ENCODE measurements at regions not wholly inside any gene's neighbourhood (a gene's known extent, or its start where the extent isn't known, plus 50 kb on each side); places are given as distances from the start of the nearest gene placed in this dataset.
"Not testable (repeated sequence)": the region's sequence is repeated elsewhere in the genome, so short reads cannot be mapped to it uniquely, and the experiment has no call there.

DNA sequence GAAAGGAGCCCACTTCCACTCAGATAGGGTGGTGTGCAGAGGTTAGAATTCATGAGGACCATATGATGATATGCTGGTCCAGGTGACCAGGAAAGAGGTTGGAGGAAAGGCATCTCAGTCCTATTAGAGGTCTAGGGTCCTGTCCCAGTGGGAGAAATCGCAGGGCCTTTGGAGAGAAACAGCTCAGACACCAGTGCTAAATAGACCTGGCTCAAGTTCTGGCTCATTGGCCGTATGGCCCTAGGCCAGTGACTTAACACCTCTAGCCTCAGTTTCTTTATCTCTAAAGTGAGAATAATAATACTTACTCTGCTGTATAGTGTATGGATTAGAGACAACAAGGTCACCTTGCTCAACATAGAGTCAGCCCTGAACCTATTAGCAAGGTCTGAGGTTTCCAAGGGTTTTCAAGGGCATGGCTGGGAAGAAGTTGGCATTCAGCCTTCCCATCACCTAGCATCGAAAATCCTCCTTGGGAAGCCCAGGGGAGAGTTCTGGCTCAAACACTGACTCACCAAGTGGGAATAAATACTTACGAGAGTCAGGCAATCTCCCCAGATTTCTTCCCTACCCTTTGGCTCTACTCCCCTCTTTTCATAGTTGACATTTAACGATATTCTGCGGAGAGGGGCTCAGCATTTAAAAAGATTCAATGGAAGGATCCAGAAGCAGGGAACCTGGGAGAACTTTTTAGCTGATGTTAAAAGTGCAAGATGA, 473.1 kb upstream of the PODXL start:
- no peak for DNase-seq

DNA sequence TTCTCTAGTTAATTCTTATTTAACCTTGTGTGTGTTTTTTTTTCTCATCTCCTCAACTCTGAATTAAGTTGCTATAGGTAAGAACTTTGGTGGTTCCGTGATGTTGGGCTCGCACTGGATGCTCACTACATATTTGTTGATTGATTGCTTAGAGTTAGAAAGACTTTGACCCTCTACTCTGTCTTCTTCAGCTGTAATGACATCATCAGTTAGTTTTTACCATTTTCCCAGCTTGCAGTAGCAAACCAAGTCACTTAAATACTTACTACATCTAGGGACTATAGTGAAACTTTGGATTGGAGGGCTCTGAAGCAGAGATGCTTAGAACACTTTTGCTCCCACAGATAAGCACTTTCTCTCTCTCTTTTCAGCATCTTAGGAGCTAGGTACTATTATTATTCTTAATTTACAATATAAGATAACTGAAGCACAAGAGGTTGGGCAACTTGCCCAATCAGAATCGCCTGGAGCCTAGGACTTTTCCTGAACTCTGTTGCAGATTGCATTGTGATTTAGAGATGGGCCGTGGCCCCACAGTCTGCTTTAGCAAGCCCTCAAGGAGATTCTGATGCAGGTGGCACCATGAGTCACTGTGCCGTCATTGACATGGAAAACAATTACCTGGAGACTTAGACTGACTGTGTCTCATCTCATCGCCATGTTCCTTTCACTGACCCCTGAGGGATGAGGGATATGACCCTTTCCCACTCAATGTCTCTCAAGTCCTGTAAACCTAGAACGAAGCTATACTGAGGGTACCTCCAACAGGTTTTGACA, 471.9 kb upstream of the PODXL start:
- no peak for DNase-seq

DNA sequence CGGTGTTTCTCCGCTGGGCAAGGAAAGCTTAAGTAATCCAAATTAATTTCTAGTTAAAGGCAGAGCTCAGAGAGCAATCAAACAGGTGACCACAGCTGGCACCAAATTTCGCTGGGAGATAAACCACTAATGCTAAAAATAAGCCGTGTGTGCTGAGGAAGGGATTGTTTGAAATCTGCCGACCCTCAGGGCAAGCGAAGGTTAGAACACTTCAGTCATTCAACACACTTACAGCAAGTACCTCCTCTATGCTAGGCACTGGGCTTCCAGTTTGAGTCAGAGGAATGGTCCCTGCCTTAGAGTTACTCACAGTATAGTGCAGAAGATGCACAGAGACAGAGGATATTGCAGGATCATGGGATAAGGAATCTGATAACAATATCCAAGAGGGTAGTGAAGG, 467.9 kb upstream of the PODXL start:
- no peak for DNase-seq

DNA sequence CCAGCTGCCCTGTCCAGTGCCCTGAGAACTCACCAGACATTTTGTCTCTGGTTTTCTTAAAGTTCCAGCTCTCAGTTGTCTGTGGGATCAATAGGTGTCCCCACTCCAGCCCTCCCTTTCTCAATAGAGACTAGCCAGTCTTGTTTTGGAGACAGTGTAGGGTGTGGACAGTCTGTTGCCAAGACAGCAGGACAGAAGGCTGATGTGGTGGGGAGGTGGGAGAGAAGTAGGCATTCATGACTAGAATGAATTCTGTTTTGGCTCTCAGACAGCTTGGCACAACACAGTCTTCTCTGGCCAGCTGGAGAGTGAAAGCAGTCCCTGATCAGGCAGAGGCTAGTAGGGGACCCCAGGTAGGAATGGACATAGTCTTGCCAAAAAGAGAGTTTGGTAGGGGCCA, 467.0 kb upstream of the PODXL start:
- DNase-seq = no peak

DNA sequence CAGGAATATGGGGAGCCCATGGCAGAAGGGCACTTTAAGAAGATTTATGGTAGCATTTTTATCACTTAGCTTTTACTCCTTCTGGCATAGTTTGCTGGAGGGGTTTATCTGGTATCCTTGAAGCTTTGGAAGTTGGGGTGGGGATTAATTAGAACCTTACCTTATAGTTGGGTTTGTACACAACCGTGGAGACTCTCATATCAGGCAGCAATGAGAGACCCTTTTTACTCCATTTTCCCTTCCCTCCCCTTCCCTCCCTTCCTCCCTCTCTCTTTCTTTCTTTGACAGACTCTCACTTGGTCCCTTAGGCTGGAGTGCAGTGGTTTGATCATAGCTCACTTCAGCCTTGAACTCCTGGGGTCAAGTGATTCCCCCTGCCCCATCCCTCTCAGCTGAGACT, 465.8 kb upstream of the PODXL start:
- no peak for DNase-seq

DNA sequence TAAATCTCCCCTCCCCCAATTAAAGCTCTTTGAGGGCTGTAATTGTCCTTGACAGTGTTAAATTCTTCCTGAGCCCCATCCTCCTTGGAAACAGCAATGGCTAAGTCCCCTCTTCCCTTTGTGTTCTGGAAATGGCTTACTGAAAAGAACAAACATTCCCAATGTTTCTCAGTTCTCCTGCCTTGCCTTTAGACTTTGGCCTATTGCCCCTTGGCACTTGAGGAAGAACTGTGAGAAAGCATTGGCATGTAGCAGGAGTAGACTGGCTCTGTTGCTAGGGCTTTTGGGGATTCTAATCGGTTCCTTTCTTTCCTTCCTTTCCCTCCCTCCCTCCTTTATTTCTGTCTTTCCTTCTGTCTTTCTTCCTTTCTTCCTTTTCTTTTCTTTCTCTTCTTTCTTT, 463.3 kb upstream of the PODXL start:
- DNase-seq = no peak

DNA sequence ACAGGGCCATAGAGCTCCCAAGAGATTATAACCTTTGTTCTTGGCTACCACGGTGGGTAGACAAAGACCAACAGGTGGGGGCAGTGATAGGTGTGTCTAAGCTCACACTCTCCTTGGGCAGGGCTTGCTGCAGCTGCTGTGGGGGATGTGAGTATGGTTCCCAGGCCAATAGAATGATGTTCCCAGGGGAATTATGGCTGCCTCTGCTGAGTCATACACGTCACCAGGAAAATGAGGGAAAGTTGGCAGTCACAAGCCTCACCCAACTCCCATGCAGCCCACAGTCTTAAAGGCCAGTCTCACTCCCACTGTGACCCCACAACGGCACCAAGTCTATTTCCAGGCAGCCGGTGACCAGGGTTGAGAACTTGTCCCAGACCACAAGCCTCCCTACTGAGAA, 453.4 kb upstream of the PODXL start:
- no peak for DNase-seq

DNA sequence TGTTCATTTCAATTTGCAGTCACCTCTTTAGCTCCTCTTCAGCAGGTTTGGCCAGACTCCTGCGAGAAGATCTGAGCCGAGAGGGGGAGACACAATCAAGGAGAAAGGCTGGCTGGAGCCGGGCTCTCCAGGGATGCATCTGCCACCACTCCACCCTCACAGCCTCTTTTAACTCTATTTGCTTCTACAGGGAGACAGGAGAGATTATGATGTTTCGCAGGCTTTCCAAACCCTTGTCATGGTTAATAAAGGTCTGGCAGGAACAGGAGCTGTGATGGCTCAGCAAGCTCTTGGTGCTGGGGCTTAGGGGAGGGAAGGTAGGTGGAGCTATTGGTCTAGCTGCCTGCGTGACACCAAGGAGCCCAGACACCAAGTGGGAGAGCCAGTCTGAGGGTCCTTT, 448.1 kb upstream of the PODXL start:
- DNase-seq = no peak

DNA sequence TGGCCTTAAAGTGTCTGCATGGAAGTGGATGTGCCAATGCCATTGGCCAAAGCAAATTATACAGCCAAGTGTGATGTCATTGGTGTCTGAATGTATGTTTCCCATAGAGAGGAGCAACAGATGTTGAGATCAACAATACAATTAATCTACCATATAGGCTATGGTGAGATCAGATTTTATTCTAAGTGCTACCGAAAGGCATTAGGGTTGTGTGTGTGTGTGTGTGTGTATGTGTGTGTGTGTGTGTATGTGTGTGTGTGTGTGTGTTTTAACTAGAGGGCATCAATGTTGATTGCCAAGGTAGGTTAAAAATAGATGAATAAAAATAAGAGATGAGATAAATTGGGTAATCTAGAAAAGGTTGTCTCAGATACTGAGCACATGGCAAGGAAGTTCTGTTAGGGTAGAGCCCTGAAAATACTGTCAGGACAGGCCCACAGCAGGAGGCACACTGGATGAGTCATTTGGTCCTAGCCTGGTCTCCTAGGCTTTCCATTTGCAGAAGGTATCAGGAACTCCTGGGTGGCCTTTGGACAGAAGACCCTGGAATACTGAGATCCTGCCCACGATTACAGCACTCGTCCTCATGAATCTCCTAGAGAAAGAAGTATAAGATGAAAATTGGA, 446.0 kb upstream of the PODXL start:
- DNase-seq = no peak

DNA sequence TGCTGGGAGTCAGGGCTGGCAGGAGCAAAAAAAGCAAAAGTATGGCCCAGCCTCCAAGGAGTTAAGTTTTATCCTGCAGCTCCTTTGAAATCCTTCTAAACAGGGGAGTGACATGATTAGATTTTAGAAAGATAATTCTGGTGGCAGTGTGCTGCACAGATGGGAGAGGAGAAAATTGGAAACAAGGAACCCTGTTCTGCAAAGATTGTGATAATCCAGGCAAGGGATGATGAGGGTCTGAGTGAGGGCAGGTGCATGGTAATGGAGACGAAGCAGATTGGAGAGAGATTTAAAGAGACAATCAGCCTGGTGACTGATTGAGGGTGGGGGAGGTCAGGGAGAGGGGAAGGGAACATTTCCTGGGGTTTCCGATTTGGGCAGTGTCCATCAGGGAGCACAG, 444.7 kb upstream of the PODXL start:
- no peak for DNase-seq

DNA sequence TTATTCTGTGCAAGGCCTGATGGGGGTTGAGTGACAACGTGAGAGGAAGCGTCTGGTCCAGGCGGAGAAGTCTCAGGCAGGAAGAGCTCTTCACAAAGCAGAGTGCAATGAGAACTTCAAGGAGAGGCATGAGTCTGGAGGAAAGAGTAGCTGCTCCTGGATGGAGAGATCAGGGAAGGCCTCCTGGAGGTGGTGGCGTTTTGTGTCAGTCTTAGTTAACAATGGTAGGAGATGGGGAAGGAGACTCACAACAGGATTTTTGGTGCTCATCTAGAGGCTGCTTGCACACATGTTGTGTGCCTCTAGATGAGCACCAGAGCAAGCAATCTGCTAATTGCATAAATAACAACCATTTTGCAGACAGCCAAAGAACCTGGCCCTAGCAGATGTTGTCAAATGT, 442.8 kb upstream of the PODXL start:
- DNase-seq = no peak

DNA sequence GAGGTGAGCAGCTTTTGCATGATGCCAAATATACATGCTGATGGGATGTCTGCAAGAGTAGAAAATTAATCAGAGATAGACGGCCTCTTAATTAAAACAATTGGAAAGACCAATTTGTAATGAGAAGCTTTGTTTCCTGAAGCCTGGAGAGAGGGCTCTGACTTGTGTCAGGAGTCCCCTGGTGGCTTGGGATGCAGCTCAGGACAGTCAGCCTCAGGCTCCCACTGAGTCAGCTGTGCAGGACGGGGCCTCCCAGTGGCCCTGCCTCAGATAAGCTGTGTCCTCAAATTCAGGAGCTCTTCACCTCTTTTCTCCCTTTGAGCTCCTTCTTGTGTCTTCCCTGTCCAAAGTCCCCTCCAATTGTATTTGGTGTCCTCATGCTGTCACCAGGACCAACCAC, 438.9 kb upstream of the PODXL start:
- DNase-seq = no peak

DNA sequence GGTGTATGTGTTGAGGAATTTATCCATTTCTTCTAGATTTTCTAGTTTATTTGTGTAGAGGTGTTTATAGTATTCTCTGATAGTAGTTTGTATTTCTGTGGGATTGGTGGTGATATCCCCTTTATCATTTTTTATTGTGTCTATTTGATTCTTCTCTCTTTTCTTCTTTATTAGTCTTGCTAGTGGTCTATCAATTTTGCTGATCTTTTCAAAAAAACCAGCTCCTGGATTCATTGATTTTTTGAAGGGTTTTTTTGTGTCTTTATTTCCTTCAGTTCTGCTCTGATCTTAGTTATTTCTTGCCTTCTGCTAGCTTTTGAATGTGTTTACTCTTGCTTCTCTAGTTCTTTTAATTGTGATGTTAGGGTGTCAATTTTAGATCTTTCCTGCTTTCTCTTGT, 424.6 kb upstream of the PODXL start:
- DNase-seq = not testable (repeated sequence)

DNA sequence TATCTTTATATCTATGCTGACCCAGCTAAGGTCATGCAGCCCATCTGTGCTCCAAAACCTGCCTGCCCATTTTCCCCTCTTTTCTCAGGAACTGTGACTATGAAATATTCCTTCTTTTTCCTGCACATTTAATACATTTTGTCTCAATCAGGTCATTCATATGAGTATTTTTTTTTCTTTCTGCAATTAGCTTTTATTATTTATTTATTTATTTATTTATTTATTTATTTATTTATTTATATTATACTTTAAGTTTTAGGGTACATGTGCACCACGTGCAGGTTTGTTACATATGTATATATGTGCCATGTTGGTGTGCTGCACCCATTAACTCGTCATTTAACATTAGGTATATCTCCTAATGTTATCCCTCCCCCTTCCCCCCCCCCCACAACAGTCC, 421.7 kb upstream of the PODXL start:
- not testable (repeated sequence) for DNase-seq

DNA sequence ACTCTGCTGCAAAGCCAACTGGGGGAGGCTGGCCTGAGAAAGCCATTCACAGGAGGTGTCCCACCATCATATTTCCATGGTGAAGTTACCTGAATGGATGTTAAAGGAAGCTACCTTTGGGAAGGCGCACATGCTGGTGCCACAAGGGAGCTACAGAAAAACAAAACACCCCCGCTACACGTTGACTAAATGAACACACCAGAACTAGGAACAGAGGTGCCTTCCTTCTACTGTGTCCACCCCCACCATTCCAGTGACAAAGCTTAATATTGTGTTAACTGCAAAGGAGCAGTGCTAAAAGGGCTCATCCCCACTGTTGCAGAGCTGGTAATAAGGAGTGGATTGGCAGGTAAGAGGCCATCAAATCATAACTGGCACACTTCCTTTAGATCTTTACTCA, 420.0 kb upstream of the PODXL start:
- no peak for DNase-seq

DNA sequence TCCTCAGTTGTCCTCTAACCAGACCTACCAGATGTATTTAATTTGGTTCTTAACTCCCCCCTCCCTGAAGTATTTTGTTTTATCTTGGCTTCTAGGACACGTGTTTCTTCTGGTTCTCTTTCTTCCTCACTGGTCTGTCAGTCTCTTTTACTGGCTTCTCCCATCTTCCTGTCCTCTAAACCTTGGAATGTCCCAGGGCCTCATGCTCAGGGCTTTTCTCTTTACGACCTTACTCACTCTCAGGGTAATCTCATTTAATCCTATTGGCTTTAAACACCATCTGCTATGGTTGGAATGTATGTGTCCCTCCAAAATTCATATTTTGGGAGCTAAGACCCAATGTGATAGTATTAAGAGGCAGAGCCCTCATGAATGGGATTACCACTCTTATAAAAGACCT, 418.2 kb upstream of the PODXL start:
- no peak for DNase-seq

DNA sequence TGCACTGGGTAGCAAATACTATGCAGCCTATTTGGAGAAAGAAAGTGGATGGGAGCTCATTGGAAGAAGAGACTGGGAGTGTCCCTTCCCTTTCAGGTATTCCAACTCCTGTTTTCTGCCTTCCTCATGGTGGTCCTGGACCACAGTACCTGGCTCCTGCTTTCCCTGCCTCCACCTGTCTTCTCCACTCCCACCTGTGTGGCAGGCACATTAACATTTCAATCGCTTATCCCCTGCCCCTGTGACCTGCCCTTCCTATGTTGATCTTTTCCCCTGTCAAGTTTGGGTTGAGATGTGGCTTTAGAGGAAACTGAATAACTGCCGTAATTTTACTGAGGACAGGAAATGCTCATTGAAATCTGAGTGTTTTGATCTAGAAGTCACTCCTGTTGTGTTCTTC, 415.8 kb upstream of the PODXL start:
- DNase-seq = no peak

DNA sequence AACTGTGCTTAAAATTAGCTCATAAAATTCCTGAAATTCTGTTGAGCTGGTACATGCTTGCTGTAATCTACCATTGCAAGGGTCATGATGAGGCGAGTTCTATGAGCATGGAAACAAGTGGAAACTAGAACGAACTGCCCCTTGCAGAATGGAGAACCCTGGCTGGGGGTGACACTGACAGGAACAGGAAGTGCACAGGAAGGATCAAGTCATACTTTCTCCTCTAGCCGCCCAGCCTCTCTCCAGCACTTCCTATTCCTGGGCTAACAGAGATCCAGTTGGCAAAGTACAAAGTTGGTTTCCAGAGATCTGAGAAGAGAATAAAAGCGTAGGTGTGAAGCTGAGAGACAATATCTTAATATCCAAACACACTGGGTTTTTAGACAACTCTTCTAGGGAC, 414.2 kb upstream of the PODXL start:
- no peak for DNase-seq

DNA sequence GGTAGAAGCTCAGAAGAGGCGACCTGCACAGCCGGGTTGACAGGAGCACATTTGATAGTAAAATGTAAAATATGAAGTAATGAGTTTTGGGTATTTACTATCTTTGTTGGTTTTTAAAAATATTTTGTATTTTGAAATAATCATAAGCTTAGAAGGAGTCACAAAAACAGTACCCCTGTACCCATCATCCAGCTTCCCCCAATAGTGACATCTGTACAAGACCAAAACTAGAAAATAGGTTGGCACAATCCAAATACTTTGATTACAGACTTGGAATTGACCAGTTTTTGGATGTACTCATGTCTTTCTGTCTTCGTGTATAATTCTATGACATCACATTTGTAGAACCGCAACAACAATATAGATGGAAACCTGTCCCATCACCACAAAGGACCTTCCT, 413.1 kb upstream of the PODXL start:
- DNase-seq = no peak

DNA sequence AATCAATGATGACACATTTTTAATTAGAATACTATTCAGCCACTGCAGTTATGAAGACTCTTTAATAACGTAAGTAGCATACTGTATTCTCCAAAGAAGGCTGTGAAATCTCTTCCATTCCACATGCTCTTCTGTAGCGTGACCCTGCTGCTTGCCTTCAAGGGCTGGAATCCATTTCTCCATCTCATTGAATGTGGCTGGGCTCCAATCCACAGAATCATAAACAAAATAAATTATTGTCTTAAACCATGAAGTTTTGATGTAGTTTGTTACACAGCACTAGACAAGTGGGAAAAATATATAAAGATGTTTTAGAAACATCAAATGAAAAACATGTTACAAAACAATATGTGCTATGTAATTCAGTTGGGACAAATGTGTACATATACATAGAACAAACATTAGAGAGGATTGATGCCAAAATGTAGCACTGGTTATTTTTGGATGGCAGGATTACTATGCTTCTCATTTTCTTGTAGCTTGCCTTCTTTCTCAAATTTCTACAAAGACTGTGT, 410.8 kb upstream of the PODXL start:
- DNase-seq = no peak

DNA sequence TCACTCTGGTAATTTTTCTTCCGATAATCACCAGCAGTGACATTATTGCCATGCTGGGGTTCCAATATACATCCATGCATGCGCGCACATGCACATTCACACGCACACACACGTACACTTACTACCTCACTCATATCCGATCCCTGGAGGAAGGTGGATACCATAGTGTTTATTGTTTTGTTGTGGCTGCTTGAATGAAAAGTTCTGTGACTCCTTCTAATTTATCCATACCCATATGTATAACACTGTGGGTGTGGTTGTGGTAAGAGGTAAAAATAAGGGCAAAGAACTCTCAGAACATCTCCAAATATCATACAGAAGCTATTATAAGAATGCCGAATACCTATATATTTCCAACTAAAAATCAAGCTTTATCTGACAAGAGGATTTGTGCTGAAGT, 407.8 kb upstream of the PODXL start:
- DNase-seq = no peak

DNA sequence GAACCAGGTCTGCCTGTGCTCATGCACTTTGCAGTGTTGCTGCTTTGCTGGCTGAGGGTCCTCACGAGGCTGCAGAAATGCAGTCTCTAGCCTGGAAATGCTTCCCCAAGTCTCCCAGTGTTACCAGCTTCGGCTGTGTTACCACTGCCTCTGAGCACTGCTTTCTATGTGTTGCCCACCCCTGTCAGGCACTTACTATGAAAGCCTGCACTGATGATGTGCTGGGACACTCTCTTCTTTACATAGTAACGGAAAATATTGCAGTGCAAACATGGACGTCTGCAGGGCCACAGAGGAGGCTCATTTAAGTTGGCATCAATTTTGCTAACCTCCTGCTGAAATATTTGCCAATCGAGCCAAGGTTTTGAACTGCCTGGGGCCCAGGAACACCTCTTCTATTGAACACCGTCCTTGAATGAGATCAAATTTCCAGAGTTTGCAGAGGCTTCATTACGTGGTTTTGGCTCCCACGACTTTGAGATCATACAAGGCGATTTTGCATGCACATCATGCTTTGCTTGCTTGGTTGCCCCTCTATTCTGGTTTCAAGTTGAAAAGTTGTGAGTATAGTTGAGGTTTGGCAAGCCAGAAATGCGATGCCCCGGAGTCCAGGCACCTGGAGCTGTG, 404.7 kb upstream of the PODXL start:
- DNase-seq = no peak

DNA sequence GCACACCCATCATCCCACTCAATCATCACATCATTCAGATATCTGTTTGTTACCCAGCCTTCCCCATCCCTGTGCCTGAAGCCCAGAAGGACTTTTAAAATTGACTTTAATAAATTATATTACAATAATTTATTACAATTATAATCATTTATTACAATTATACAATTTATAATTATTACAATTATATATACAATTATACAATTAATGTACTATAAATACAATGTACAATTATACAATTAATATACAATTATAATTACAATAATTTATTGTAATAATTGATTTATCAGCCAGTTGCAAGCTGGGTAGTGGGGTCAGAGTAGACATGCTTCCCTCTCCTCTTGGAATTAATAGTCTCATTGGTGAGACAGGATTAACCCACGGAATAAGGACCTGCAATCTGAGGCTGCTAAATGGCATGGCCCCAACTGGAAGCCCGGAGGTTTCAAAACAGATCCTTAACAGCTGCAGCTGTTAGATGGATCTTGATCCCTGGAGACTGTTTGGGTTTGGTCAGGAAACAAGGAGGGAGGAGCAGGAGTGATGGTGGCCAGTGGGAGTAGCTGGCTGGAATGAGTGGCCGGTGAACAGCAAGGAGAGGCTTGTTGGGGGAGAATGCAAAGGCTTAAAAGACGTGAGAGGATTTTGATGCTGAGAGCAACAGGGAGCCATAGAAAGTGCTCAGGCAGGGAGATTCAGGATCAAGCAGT, 402.8 kb upstream of the PODXL start:
- DNase-seq = no peak
